H1 (cell line): ENCODE measurements at regions not wholly inside any gene's neighbourhood (a gene's known extent, or its start where the extent isn't known, plus 50 kb on each side); places are given as distances from the start of the nearest gene placed in this dataset.

Experiments used
- CBX8 ChIP-seq: fragments of 300-800, 300-1000 bp; sonication (generic); IDR thresholded peaks from 2 replicates; pipeline ENCODE4 v1.7.1; 2016; ENCODE audit warnings: low read depth, low read length, borderline replicate concordance
- CHD7 ChIP-seq: fragments of 300-600 bp; sonication (generic); IDR thresholded peaks from 2 replicates; pipeline ENCODE4 v1.7.1; 2012; ENCODE audit warnings: low read length, moderate library complexity, mild to moderate bottlenecking, inconsistent platforms; ENCODE audit not compliant: insufficient replicate concordance
- EGR1 ChIP-seq: IDR thresholded peaks from 2 replicates; pipeline ENCODE4 v1.6.1; 2011; ENCODE audit warnings: low read depth, low read length, borderline replicate concordance
- FOSL1 ChIP-seq: IDR thresholded peaks from 2 replicates; pipeline ENCODE4 v1.6.1; 2011; ENCODE audit warnings: mild to moderate bottlenecking, low read depth, low read length, moderate library complexity; ENCODE audit not compliant: insufficient read depth
- PHF8 ChIP-seq: fragments of 200-600 bp; sonication (generic); conservative IDR thresholded peaks from 2 replicates; pipeline ENCODE4 v1.7.1; 2012; ENCODE audit warnings: low read depth, mild to moderate bottlenecking, inconsistent platforms, low read length, moderate library complexity
- SRF ChIP-seq: IDR thresholded peaks from 2 replicates; pipeline ENCODE4 v1.6.1; 2011; ENCODE audit warnings: mild to moderate bottlenecking, low read depth, low read length, moderate library complexity
- SUZ12 ChIP-seq: fragments of 200-600 bp; sonication (generic); IDR thresholded peaks from 2 replicates; pipeline ENCODE4 v1.6.1; 2012; ENCODE audit warnings: mild to moderate bottlenecking, inconsistent platforms, low read length, moderate library complexity, mixed read lengths
- TEAD4 ChIP-seq: IDR thresholded peaks from 2 replicates; pipeline ENCODE4 v1.6.1; 2012; ENCODE audit warnings: low read depth, low read length, inconsistent platforms, mixed read lengths

GRCh38 chr12:113534555-113534954, 62.9 kb upstream of the LHX5 start (continued):
- TF ChIP-seq CHD7 (no peak), PHF8 (no peak), SRF (no peak), FOSL1 (no peak), SUZ12 (no peak), EGR1 (no peak), TEAD4 (no peak), CBX8 (no peak)
